ENCODE measurements at regions not wholly inside any gene's neighbourhood (a gene's known extent, or its start where the extent isn't known, plus 50 kb on each side); places are given as distances from the start of the nearest gene placed in this dataset.
"Not testable (repeated sequence)": the region's sequence is repeated elsewhere in the genome, so short reads cannot be mapped to it uniquely, and the experiment has no call there.

DNA sequence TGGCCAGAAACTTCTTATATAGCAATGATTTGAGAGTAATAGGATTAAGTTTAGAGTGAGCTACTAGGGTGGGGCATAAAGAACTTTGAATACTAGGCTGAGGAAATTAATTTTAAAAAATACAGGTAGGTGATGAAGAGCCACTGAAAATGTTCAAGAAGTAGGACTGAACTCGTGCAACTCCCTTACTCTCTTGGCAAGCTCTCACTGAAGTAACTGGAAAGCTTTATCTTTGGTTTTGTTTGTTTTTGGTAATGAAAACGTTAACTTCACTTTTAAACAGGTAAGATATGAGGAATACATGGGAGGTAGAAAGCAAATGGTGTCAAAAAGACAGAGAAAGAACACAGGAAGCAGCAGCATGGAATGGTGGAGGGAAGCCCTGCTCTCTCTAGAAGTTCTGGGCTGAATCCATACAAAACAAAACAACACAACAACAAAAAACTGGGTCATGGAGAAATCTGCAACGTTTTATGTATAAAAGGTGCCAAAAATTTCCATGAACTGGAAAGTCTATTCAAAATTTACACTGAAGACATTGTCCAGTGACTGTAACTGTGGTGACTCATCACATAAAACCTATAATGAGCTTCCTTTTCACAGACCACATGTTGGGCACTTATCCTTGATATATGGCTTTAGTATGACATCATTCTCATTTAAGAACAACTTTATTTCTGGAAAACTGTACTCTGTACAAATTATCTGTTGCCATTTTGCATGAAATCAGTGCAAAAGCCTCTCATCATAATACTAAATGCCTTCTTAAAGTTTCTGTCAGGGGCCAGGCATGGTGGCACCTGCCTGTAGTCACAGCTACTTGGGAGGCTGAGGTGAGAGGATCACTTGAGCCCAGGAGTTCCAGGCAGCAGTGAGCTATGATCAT, 91.2 kb upstream of the CHD1 start:
- H4K20me1 ChIP-seq (ENCODE audit: insufficient read depth), result no peaks in the 10 kb centered on the region
- no peak overlapping the region for H3K9ac ChIP-seq
- no peak overlapping the region for H3K27ac ChIP-seq
- no peak overlapping the region for H3K4me3 ChIP-seq (IDR thresholded peaks at IDR 0.05; ENCODE audit: insufficient read depth, low read depth, low read length)
- H2AFZ ChIP-seq (ENCODE audit: low read depth), result no peak overlapping the region
- TF ChIP-seq, protein P1, sequence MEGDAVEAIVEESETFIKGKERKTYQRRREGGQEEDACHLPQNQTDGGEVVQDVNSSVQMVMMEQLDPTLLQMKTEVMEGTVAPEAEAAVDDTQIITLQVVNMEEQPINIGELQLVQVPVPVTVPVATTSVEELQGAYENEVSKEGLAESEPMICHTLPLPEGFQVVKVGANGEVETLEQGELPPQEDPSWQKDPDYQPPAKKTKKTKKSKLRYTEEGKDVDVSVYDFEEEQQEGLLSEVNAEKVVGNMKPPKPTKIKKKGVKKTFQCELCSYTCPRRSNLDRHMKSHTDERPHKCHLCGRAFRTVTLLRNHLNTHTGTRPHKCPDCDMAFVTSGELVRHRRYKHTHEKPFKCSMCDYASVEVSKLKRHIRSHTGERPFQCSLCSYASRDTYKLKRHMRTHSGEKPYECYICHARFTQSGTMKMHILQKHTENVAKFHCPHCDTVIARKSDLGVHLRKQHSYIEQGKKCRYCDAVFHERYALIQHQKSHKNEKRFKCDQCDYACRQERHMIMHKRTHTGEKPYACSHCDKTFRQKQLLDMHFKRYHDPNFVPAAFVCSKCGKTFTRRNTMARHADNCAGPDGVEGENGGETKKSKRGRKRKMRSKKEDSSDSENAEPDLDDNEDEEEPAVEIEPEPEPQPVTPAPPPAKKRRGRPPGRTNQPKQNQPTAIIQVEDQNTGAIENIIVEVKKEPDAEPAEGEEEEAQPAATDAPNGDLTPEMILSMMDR (conservative IDR thresholded peaks at IDR 0.05; ENCODE audit: low read depth, low read length), result no peak
- H3K27me3 ChIP-seq (ENCODE audit: insufficient read depth, low read depth), result no peaks in the 10 kb centered on the region
- no peaks in the 10 kb centered on the region for H3K36me3 ChIP-seq (ENCODE audit: insufficient read depth)
- H3K4me2 ChIP-seq, result no peak overlapping the region
- H3K4me1 ChIP-seq (ENCODE audit: low read depth, poor library complexity, severe bottlenecking), result no peaks in the 10 kb centered on the region
- no peaks in the 10 kb centered on the region for H3K79me2 ChIP-seq (ENCODE audit: insufficient read depth, low read depth)

DNA sequence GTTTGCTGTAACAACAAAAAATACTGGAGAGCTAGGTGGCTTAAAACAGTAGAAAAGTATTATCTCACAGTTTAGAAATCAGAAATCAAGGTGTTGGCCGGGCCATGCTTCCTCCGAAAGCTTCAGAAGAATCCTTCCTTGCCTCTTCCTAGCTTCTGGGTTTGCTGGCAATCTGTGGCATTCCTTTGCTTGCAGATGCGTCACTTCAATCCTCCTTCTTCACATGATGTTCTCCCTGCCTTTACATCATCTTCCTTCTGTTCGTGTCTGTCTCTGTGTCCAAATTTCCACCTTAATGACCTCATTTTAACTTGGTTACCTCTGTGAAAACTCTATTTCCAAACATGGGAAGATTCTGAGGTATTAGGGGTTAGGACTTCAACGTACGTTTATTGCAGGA, 90.4 kb upstream of the CHD1 start:
- no peak overlapping the region for H3K9ac ChIP-seq
- H4K20me1 ChIP-seq (ENCODE audit: insufficient read depth), result no peaks in the 10 kb centered on the region
- no peak overlapping the region for H3K4me2 ChIP-seq
- H3K27me3 ChIP-seq (ENCODE audit: insufficient read depth, low read depth), result no peaks in the 10 kb centered on the region
- no peaks in the 10 kb centered on the region for H3K79me2 ChIP-seq (ENCODE audit: insufficient read depth, low read depth)
- H3K4me1 ChIP-seq (ENCODE audit: low read depth, poor library complexity, severe bottlenecking), result no peaks in the 10 kb centered on the region
- TF ChIP-seq, protein P1 (conservative IDR thresholded peaks at IDR 0.05; ENCODE audit: low read depth, low read length), result no peak
- no peak overlapping the region for H3K27ac ChIP-seq
- H3K36me3 ChIP-seq (ENCODE audit: insufficient read depth), result no peaks in the 10 kb centered on the region
- H3K4me3 ChIP-seq (IDR thresholded peaks at IDR 0.05; ENCODE audit: insufficient read depth, low read depth, low read length), result no peak overlapping the region
- H2AFZ ChIP-seq (ENCODE audit: low read depth), result no peak overlapping the region

DNA sequence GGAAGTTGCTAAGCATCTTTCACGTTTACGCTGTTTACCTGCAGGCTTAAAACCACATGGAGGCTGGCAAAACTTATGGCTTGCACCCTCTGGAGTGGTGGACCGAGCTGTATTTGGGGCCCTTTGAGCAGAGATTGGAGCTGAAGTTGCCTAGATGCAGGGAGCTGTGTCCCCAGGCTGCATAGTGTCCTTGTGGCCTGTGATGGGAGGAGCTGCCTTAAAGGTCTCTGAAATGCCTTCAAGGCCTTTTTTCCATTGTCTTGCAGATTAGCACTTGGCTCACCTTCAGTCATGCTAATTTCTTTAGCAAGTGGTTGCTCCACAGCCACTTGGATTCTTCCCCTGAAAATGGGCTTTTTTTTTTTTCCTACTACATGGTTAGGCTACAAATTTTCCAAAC, 81.5 kb upstream of the CHD1 start:
- H3K4me2 ChIP-seq, result no peak overlapping the region
- no peak overlapping the region for H3K4me3 ChIP-seq (IDR thresholded peaks at IDR 0.05; ENCODE audit: insufficient read depth, low read depth, low read length)

DNA sequence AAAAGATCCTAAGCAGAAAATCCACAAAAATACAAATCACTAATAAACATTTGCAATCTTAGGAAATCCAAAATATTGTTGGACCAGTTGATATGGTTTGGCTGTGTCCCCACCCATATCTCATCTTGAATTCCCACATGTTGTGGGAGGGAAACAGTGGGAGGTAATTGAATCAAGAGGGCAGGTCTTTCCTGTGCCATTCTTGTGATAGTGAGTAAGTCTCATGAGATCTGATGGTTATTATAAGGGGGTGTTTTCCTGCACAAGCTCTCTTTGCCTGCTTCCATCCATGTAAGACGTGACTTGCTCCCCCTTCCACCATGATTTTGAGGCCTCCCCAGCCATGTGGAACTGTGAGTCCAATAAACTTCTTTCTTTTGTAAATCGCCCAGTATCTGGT, 79.2 kb upstream of the CHD1 start:
- H3K36me3 ChIP-seq (ENCODE audit: insufficient read depth); H3K27ac ChIP-seq; H3K9ac ChIP-seq: not testable (repeated sequence)

More for the DNA sequence above, 81.5 kb upstream of the CHD1 start:
- Histone ChIP-seq H3K36me3 (ENCODE audit: insufficient read depth) (no peaks in the 10 kb centered on the region), H3K27me3 (ENCODE audit: insufficient read depth, low read depth) (no peaks in the 10 kb centered on the region), H2AFZ (ENCODE audit: low read depth) (no peak overlapping the region), H3K9ac (no peak overlapping the region), H3K79me2 (ENCODE audit: insufficient read depth, low read depth) (no peaks in the 10 kb centered on the region), H3K4me1 (ENCODE audit: low read depth, poor library complexity, severe bottlenecking) (no peaks in the 10 kb centered on the region), H3K27ac (no peak overlapping the region), H4K20me1 (ENCODE audit: insufficient read depth) (no peaks in the 10 kb centered on the region)
- TF ChIP-seq, protein P1 (conservative IDR thresholded peaks at IDR 0.05; ENCODE audit: low read depth, low read length), result no peak

DNA sequence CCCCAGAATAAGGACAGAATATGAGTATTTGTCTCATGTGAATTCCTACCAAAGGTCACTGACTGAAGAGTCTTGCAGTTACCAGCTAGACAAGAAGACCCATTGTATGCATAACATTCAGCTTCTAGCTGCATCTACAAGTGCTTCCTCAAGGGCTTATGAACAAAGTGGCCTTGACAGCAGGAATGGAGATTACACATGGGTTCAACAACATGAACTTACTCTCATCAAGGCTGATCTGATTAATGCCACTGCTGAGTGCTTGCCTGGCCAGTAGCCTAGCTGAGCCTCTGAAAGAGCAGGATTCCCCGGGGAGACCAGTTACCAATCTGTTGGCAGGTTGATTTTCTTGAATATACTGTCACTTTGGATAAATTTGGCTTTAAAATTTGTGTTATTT, 76.7 kb upstream of the CHD1 start:
- Histone ChIP-seq H3K4me3 (IDR thresholded peaks at IDR 0.05; ENCODE audit: insufficient read depth, low read depth, low read length) (no peak overlapping the region), H3K36me3 (ENCODE audit: insufficient read depth) (no peaks in the 10 kb centered on the region), H3K27ac (no peak overlapping the region), H3K79me2 (ENCODE audit: insufficient read depth, low read depth) (no peaks in the 10 kb centered on the region), H3K9ac (no peak overlapping the region), H4K20me1 (ENCODE audit: insufficient read depth) (no peaks in the 10 kb centered on the region), H2AFZ (ENCODE audit: low read depth) (no peak overlapping the region), H3K4me1 (ENCODE audit: low read depth, poor library complexity, severe bottlenecking) (no peaks in the 10 kb centered on the region), H3K27me3 (ENCODE audit: insufficient read depth, low read depth) (no peaks in the 10 kb centered on the region), H3K4me2 (no peak overlapping the region)
- TF ChIP-seq, protein P1 (conservative IDR thresholded peaks at IDR 0.05; ENCODE audit: low read depth, low read length), result no peak

More for the DNA sequence above, 79.2 kb upstream of the CHD1 start:
- not testable (repeated sequence) for H3K4me3 ChIP-seq (IDR thresholded peaks at IDR 0.05; ENCODE audit: insufficient read depth, low read depth, low read length); H4K20me1 ChIP-seq (ENCODE audit: insufficient read depth); H3K4me1 ChIP-seq (ENCODE audit: low read depth, poor library complexity, severe bottlenecking); H3K27me3 ChIP-seq (ENCODE audit: insufficient read depth, low read depth); H2AFZ ChIP-seq (ENCODE audit: low read depth); H3K4me2 ChIP-seq; H3K79me2 ChIP-seq (ENCODE audit: insufficient read depth, low read depth)

Data from KMS-11 (cell line).